Stimulated activated naive CD8-positive, alpha-beta T cell treated with anti-CD3 and anti-CD28 coated beads, Interleukin-15, amount 100 ng/mL, for 72 hours (primary cell): ENCODE measurements at regions not wholly inside any gene's neighbourhood (a gene's known extent, or its start where the extent isn't known, plus 50 kb on each side); places are given as distances from the start of the nearest gene placed in this dataset.
A peak's percentile ranks its signal among the peaks of the same experiment; 100 is the strongest.

ENCODE experiments used
- ATAC-seq: fragments of 150-1000 bp; cut with Tn5 transposase; 2 replicates; pipeline ENCODE4 v1.10.0; 2021; ENCODE audit warnings: mild to moderate bottlenecking, moderate library complexity
- DNase-seq, 2 donors: peaks; one replicate each; pipeline ENCODE4 v3.0.0; 2021 to 2022
- H3K27ac Mint-ChIP-seq, 2 donors: one replicate each; pipeline ENCODE4 v1.8.0; 2022; ENCODE audit warnings: mild to moderate bottlenecking in 2 of 2, mixed read lengths in 2 of 2, moderate library complexity in 2 of 2
- H3K27me3 Mint-ChIP-seq: one replicate; pipeline ENCODE4 v1.8.0; 2022; ENCODE audit warnings: mixed read lengths
- H3K4me1 Mint-ChIP-seq: one replicate; pipeline ENCODE4 v1.8.0; 2022; ENCODE audit warnings: mild to moderate bottlenecking, mixed read lengths
- H3K4me3 Mint-ChIP-seq, 2 donors: one replicate each; pipeline ENCODE4 v1.8.0; 2022; ENCODE audit warnings: mild to moderate bottlenecking in 2 of 2, mixed read lengths in 2 of 2, moderate library complexity in 1 of 2
- H3K9me3 Mint-ChIP-seq, 2 donors: one replicate each; pipeline ENCODE4 v1.8.0; 2022; ENCODE audit warnings: mixed read lengths in 2 of 2

- Mint-ChIP-seq H3K9me3 (peaks cover 0 to under 1% of the 10 kb centered on the region in 2 donors), H3K4me3 (no peak overlapping the region), H3K27ac (no peak overlapping the region), H3K27me3 (no peaks in the 10 kb centered on the region), H3K4me1 (no peaks in the 10 kb centered on the region)
- ATAC-seq: no peak
- no peak for DNase-seq
Measured at GRCh38 chr9:134253606-134254205, 72.5 kb upstream of the RXRA start.

GRCh38 chr9:134258332-134258731 is 67.9 kb upstream of the RXRA start:
- Mint-ChIP-seq H3K4me3 (no peak overlapping the region), H3K4me1 (no peaks in the 10 kb centered on the region), H3K9me3 (no peaks in the 10 kb centered on the region), H3K27me3 (peaks cover 1% of the 10 kb centered on the region), H3K27ac (peak overlapping the region in 1 of 2 donors; percentile 23)
- ATAC-seq: no peak
- DNase-seq: no peak

GRCh38 chr9:134258828-134259546 is 67.3 kb upstream of the RXRA start:
- H3K4me1 Mint-ChIP-seq: no peaks in the 10 kb centered on the region
- H3K27ac Mint-ChIP-seq: no peak overlapping the region
- DNase-seq: no peak
- peak; percentile 40 for ATAC-seq
- H3K27me3 Mint-ChIP-seq: peaks cover 8% of the 10 kb centered on the region
- no peak overlapping the region for H3K4me3 Mint-ChIP-seq
- no peaks in the 10 kb centered on the region for H3K9me3 Mint-ChIP-seq

GRCh38 chr9:134259708-134260107 is 66.5 kb upstream of the RXRA start:
- ATAC-seq (no peak), DNase-seq (no peak)
- Mint-ChIP-seq H3K4me1 (no peaks in the 10 kb centered on the region), H3K9me3 (no peaks in the 10 kb centered on the region), H3K27me3 (peaks cover 15% of the 10 kb centered on the region), H3K27ac (no peak overlapping the region), H3K4me3 (no peak overlapping the region)

- DNase-seq (no peak), ATAC-seq (no peak)
- Mint-ChIP-seq H3K9me3 (no peaks in the 10 kb centered on the region), H3K27me3 (peaks cover 26% of the 10 kb centered on the region), H3K4me1 (no peaks in the 10 kb centered on the region), H3K4me3 (no peak overlapping the region), H3K27ac (no peak overlapping the region)
Measured at GRCh38 chr9:134260801-134261200, 65.5 kb upstream of the RXRA start.

- Mint-ChIP-seq H3K4me1 (no peaks in the 10 kb centered on the region), H3K9me3 (no peaks in the 10 kb centered on the region), H3K27ac (no peak overlapping the region), H3K27me3 (peaks cover 38% of the 10 kb centered on the region), H3K4me3 (no peak overlapping the region)
- DNase-seq (no peak), ATAC-seq (no peak)
Measured at GRCh38 chr9:134262035-134262434, 64.2 kb upstream of the RXRA start.

GRCh38 chr9:134263596-134263995 is 62.7 kb upstream of the RXRA start:
- no peaks in the 10 kb centered on the region for H3K9me3 Mint-ChIP-seq
- DNase-seq: no peak
- H3K27me3 Mint-ChIP-seq: peaks cover 54% of the 10 kb centered on the region
- no peak overlapping the region for H3K27ac Mint-ChIP-seq
- H3K4me3 Mint-ChIP-seq: no peak overlapping the region
- ATAC-seq: no peak
- H3K4me1 Mint-ChIP-seq: peaks cover 8% of the 10 kb centered on the region

GRCh38 chr9:134264169-134264568 is 62.1 kb upstream of the RXRA start:
- Mint-ChIP-seq H3K27ac (no peak overlapping the region), H3K9me3 (no peaks in the 10 kb centered on the region), H3K27me3 (peaks cover 55% of the 10 kb centered on the region), H3K4me1 (peaks cover 9% of the 10 kb centered on the region), H3K4me3 (no peak overlapping the region)
- DNase-seq (no peak), ATAC-seq (no peak)

GRCh38 chr9:134265078-134265477 is 61.2 kb upstream of the RXRA start:
- no peak overlapping the region for H3K27ac Mint-ChIP-seq
- H3K4me3 Mint-ChIP-seq: no peak overlapping the region
- H3K4me1 Mint-ChIP-seq: peaks cover 9% of the 10 kb centered on the region
- peaks cover 55% of the 10 kb centered on the region for H3K27me3 Mint-ChIP-seq
- DNase-seq (no peak), ATAC-seq (no peak)
- no peaks in the 10 kb centered on the region for H3K9me3 Mint-ChIP-seq

- Mint-ChIP-seq H3K9me3 (no peaks in the 10 kb centered on the region), H3K27me3 (peaks cover 55% of the 10 kb centered on the region), H3K27ac (no peak overlapping the region), H3K4me3 (no peak overlapping the region), H3K4me1 (peaks cover 9% of the 10 kb centered on the region)
- no peak for DNase-seq
- ATAC-seq: no peak
Measured at GRCh38 chr9:134266418-134266817, 59.8 kb upstream of the RXRA start.

- peaks cover 9% of the 10 kb centered on the region for H3K4me1 Mint-ChIP-seq
- H3K27ac Mint-ChIP-seq: no peak overlapping the region
- peaks cover 55% of the 10 kb centered on the region for H3K27me3 Mint-ChIP-seq
- H3K4me3 Mint-ChIP-seq: no peak overlapping the region
- DNase-seq (no peak), ATAC-seq (no peak)
- no peaks in the 10 kb centered on the region for H3K9me3 Mint-ChIP-seq
Measured at GRCh38 chr9:134267305-134267880, 58.9 kb upstream of the RXRA start.

- Mint-ChIP-seq H3K9me3 (no peaks in the 10 kb centered on the region), H3K4me3 (no peak overlapping the region), H3K4me1 (peaks cover 9% of the 10 kb centered on the region), H3K27me3 (peaks cover 55% of the 10 kb centered on the region), H3K27ac (no peak overlapping the region)
- no peak for DNase-seq
- ATAC-seq: no peak
Measured at GRCh38 chr9:134267881-134268724, 58.2 kb upstream of the RXRA start.

- no peak for ATAC-seq
- peaks cover 56% of the 10 kb centered on the region for H3K27me3 Mint-ChIP-seq
Measured at GRCh38 chr9:134268747-134269146, 57.5 kb upstream of the RXRA start.

GRCh38 chr9:134271338-134272301 is 54.6 kb upstream of the RXRA start:
- Mint-ChIP-seq H3K9me3 (no peaks in the 10 kb centered on the region), H3K27ac (no peak overlapping the region), H3K27me3 (peaks cover 33% of the 10 kb centered on the region)

More at GRCh38 chr9:134268747-134269146, 57.5 kb upstream of the RXRA start:
- Mint-ChIP-seq H3K27ac (no peak overlapping the region), H3K4me1 (peaks cover 9% of the 10 kb centered on the region), H3K4me3 (no peak overlapping the region), H3K9me3 (no peaks in the 10 kb centered on the region)
- no peak for DNase-seq

More at GRCh38 chr9:134271338-134272301, 54.6 kb upstream of the RXRA start:
- Mint-ChIP-seq H3K4me1 (peaks cover 9% of the 10 kb centered on the region), H3K4me3 (no peak overlapping the region)
- ATAC-seq: no peak
- no peak for DNase-seq
